ENCODE measurements at regions not wholly inside any gene's neighbourhood (a gene's known extent, or its start where the extent isn't known, plus 50 kb on each side); places are given as distances from the start of the nearest gene placed in this dataset.

DNA sequence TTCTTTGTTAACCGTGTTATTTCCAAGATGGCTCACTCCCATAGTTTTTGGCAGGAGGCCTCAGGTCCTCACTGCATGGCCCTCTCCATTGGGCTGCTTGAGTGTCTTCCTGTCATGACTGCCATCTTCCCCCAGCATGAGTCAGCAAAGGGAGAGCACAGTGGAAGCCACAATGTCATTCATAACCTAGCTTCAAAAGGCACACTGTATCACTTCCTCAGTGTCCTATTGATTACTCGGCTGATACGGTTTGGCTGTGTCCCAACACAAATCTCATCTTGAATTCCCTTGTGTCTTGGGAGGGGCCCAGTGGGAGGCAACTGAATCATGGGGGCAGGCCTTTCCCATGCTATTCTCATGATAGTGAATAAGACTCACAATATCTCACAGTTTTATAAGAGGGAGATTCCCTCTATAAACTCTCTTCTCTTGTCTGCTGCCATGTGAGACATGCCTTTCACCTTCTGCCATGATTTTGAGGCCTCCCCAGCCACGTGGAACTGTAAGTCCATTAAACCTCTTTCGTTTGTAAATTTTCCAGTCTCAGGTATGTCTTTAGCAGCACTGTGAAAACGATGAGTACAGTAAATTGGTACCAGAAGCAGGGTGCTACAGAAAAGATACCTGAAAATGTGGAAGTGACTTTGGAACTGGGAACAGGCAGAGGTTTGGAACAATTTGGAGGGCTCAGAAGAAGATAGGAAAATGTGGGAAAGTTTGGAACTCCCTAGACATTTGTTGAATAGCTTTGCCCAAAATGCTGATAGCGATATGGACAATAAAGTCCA, 106.5 kb downstream of the PRLHR start:
- DNase-seq (ENCODE audit: low spot score), result no peak
- Histone ChIP-seq H3K9me3 (no peaks in the 10 kb centered on the region), H3K27ac (no peak overlapping the region), H3K27me3 (replicated peaks; ENCODE audit: insufficient read depth) (no peaks in the 10 kb centered on the region), H3K4me1 (replicated peaks) (no peaks in the 10 kb centered on the region), H3K4me3 (no peak overlapping the region), H3K36me3 (no peaks in the 10 kb centered on the region)
- 76% methylated on average over 7 of the region's 7 CpGs for WGBS
- intact Hi-C loops (cut with DNase I), result no loop called here
- TF ChIP-seq, protein P1, sequence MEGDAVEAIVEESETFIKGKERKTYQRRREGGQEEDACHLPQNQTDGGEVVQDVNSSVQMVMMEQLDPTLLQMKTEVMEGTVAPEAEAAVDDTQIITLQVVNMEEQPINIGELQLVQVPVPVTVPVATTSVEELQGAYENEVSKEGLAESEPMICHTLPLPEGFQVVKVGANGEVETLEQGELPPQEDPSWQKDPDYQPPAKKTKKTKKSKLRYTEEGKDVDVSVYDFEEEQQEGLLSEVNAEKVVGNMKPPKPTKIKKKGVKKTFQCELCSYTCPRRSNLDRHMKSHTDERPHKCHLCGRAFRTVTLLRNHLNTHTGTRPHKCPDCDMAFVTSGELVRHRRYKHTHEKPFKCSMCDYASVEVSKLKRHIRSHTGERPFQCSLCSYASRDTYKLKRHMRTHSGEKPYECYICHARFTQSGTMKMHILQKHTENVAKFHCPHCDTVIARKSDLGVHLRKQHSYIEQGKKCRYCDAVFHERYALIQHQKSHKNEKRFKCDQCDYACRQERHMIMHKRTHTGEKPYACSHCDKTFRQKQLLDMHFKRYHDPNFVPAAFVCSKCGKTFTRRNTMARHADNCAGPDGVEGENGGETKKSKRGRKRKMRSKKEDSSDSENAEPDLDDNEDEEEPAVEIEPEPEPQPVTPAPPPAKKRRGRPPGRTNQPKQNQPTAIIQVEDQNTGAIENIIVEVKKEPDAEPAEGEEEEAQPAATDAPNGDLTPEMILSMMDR (IDR thresholded peaks at IDR 0.05), result no peak

- no peaks in the 10 kb centered on the region for H3K27me3 ChIP-seq (replicated peaks; ENCODE audit: insufficient read depth)
- intact Hi-C loops (cut with DNase I), result no loop called here
- 92% methylated on average over 8 of the region's 8 CpGs for WGBS
- no peak overlapping the region for H3K4me3 ChIP-seq
- H3K4me1 ChIP-seq (replicated peaks), result no peaks in the 10 kb centered on the region
- H3K36me3 ChIP-seq, result no peaks in the 10 kb centered on the region
- no peak overlapping the region for H3K27ac ChIP-seq
- DNase-seq (ENCODE audit: low spot score), result no peak
- TF ChIP-seq POLR2A (IDR thresholded peaks at IDR 0.05) (no peak), POLR2AphosphoS5 (IDR thresholded peaks at IDR 0.05) (no peak)
- TF ChIP-seq, protein P1 (IDR thresholded peaks at IDR 0.05), result no peak
- no peaks in the 10 kb centered on the region for H3K9me3 ChIP-seq
These were observed 109.8 kb downstream of the PRLHR start for GRCh38 chr10:118485641-118486040.

DNA sequence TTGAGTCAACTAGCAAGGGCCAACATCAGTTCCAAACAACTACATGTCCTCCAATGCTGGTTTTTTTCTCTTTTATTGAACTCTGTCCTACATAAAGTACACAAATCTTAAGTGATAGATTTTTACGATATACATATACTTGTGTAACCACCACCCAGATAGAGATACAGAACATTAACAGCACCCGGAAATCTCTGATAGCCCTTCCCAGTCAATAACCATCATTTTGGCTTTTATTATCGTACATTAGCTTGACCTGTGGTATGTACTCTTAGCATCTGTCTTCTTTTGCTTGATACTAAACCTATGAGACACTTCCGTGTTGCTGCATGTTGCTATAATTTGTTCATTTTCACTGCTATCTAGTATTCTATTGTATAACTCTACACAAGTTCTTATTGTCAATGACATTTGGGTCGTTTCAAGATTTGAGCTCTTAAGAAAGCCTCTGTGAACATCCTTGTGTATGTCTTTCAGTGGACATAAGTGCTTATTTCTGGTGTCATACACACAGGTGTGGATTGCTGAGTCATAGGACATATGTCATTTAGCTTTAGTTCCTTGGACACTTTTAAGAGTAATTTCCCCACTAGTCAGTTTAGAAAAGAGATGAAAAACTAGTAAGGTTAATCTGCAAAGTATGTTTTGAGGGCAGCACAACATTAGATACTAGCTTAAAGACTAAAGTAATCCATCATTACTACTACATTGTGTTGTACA, 111.1 kb downstream of the PRLHR start:
- TF ChIP-seq, protein P1 (IDR thresholded peaks at IDR 0.05), result no peak
- TF ChIP-seq POLR2AphosphoS5 (IDR thresholded peaks at IDR 0.05) (no peak), POLR2A (IDR thresholded peaks at IDR 0.05) (no peak)
- WGBS, result 80% methylated on average over 5 of the region's 5 CpGs
- H3K36me3 ChIP-seq, result no peaks in the 10 kb centered on the region
- no peak overlapping the region for H3K4me3 ChIP-seq
- H3K27ac ChIP-seq, result no peak overlapping the region
- H3K4me1 ChIP-seq (replicated peaks), result no peaks in the 10 kb centered on the region
- intact Hi-C loops (cut with DNase I), result no loop called here
- H3K9me3 ChIP-seq, result no peaks in the 10 kb centered on the region
- H3K27me3 ChIP-seq (replicated peaks; ENCODE audit: insufficient read depth), result no peaks in the 10 kb centered on the region
- DNase-seq (ENCODE audit: low spot score), result no peak

DNA sequence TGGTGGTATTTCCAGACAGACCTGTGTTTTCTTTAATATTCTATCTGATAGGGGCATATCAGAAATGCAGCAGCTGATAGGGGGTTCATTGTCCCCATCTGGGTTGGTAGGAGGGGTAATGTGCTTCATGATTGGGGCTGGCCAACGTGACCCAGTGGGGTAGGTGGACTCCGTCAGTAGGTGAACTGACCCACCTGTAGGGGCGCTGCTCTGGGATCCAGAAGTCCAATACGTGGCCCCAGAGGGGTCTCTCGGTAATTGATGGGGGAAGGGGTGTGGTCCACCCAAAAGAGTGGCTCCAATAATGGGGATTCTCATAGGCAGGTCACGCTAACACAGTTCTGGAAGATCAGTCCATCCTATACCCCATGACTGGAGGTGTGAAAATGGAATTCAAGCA, 112.0 kb downstream of the PRLHR start:
- H3K27ac ChIP-seq, result no peak overlapping the region
- TF ChIP-seq, protein P1 (IDR thresholded peaks at IDR 0.05), result no peak
- TF ChIP-seq POLR2AphosphoS5 (IDR thresholded peaks at IDR 0.05) (no peak), POLR2A (IDR thresholded peaks at IDR 0.05) (no peak)
- 84% methylated on average over 6 of the region's 6 CpGs for WGBS
- H3K4me1 ChIP-seq (replicated peaks), result no peaks in the 10 kb centered on the region
- no peak for DNase-seq (ENCODE audit: low spot score)
- H3K27me3 ChIP-seq (replicated peaks; ENCODE audit: insufficient read depth), result no peaks in the 10 kb centered on the region
- H3K9me3 ChIP-seq, result no peaks in the 10 kb centered on the region
- H3K4me3 ChIP-seq, result no peak overlapping the region
- no peaks in the 10 kb centered on the region for H3K36me3 ChIP-seq
- intact Hi-C loops (cut with DNase I), result no loop called here

Measured in prostate gland (tissue), 2 donors.